Mucosa of rectum (tissue), 2 donors: ENCODE measurements at regions not wholly inside any gene's neighbourhood (a gene's known extent, or its start where the extent isn't known, plus 50 kb on each side); places are given as distances from the start of the nearest gene placed in this dataset.

Experiments
- H3K27ac ChIP-seq, 2 donors: one replicate each; pipeline ENCODE4 v1.7.0; 2013; ENCODE audit warnings: inconsistent platforms in 2 of 2, low read depth in 2 of 2, low read length in 2 of 2
- H3K27me3 ChIP-seq, 2 donors: one replicate each; pipeline ENCODE4 v1.7.0; 2013; ENCODE audit warnings: low read length in 2 of 2; ENCODE audit not compliant: control insufficient read depth in 2 of 2, insufficient read depth in 2 of 2
- H3K36me3 ChIP-seq, 2 donors: one replicate each; pipeline ENCODE4 v1.7.0; 2013; ENCODE audit warnings: low read length in 2 of 2; ENCODE audit not compliant: control insufficient read depth in 2 of 2, insufficient read depth in 2 of 2
- H3K4me1 ChIP-seq, 2 donors: one replicate each; pipeline ENCODE4 v1.7.0; 2013; ENCODE audit warnings: low read length in 2 of 2, mild to moderate bottlenecking in 1 of 2; ENCODE audit not compliant: control insufficient read depth in 2 of 2, insufficient read depth in 2 of 2
- H3K4me3 ChIP-seq, 2 donors: one replicate each; pipeline ENCODE4 v1.7.0; 2013; ENCODE audit warnings: low read length in 2 of 2
- H3K9ac ChIP-seq, 2 donors: one replicate each; pipeline ENCODE4 v1.7.0; 2013; ENCODE audit warnings: low read length in 2 of 2, low read depth in 1 of 2, mild to moderate bottlenecking in 1 of 2
- H3K9me3 ChIP-seq, 2 donors: one replicate each; pipeline ENCODE4 v1.7.0; 2013; ENCODE audit warnings: low read length in 2 of 2; ENCODE audit not compliant: control insufficient read depth in 2 of 2
- donor health status: healthy.
- donor health status: Normal muscosa, but diverticular disease.

GRCh38 chr15:24733659-24734058, 58.1 kb downstream of the NPAP1 start:
- Histone ChIP-seq H3K27me3 (no peaks in the 10 kb centered on the region), H3K4me3 (no peak overlapping the region), H3K4me1 (no peaks in the 10 kb centered on the region), H3K27ac (no peak overlapping the region), H3K36me3 (no peaks in the 10 kb centered on the region), H3K9me3 (peaks cover 0 to 7% of the 10 kb centered on the region in 2 donors), H3K9ac (no peak overlapping the region)

GRCh38 chr15:24734396-24734795, 58.8 kb downstream of the NPAP1 start:
- Histone ChIP-seq H3K4me1 (no peaks in the 10 kb centered on the region), H3K36me3 (no peaks in the 10 kb centered on the region), H3K27ac (no peak overlapping the region), H3K27me3 (no peaks in the 10 kb centered on the region), H3K9me3 (peaks cover 0 to 7% of the 10 kb centered on the region in 2 donors), H3K4me3 (no peak overlapping the region), H3K9ac (no peak overlapping the region)

- peaks cover 0 to 4% of the 10 kb centered on the region in 2 donors for H3K9me3 ChIP-seq
- H3K9ac ChIP-seq, result no peak overlapping the region
- no peak overlapping the region for H3K27ac ChIP-seq
- H3K4me1 ChIP-seq, result no peaks in the 10 kb centered on the region
- no peaks in the 10 kb centered on the region for H3K27me3 ChIP-seq
- H3K4me3 ChIP-seq, result no peak overlapping the region
- H3K36me3 ChIP-seq, result no peaks in the 10 kb centered on the region
These were observed 69.7 kb downstream of the NPAP1 start for GRCh38 chr15:24745290-24745689.

- H3K27me3 ChIP-seq, result no peaks in the 10 kb centered on the region
- H3K9me3 ChIP-seq, result peaks cover 0 to 4% of the 10 kb centered on the region in 2 donors
- no peak overlapping the region for H3K4me3 ChIP-seq
- no peak overlapping the region for H3K27ac ChIP-seq
- H3K9ac ChIP-seq, result no peak overlapping the region
- H3K36me3 ChIP-seq, result no peaks in the 10 kb centered on the region
- no peaks in the 10 kb centered on the region for H3K4me1 ChIP-seq
These were observed 70.5 kb downstream of the NPAP1 start for GRCh38 chr15:24746094-24746493.

- Histone ChIP-seq H3K9me3 (peaks cover 0 to 4% of the 10 kb centered on the region in 2 donors), H3K27me3 (no peaks in the 10 kb centered on the region), H3K4me3 (no peak overlapping the region), H3K9ac (no peak overlapping the region), H3K4me1 (no peaks in the 10 kb centered on the region), H3K27ac (no peak overlapping the region), H3K36me3 (no peaks in the 10 kb centered on the region)
These were observed 71.8 kb downstream of the NPAP1 start for GRCh38 chr15:24747376-24747775.

- Histone ChIP-seq H3K9me3 (peaks cover 0 to 4% of the 10 kb centered on the region in 2 donors), H3K27me3 (no peaks in the 10 kb centered on the region), H3K4me3 (no peak overlapping the region), H3K9ac (no peak overlapping the region), H3K36me3 (no peaks in the 10 kb centered on the region), H3K4me1 (no peaks in the 10 kb centered on the region), H3K27ac (no peak overlapping the region)
These were observed 73.4 kb downstream of the NPAP1 start for GRCh38 chr15:24748812-24749439.

GRCh38 chr15:24752354-24752753, 76.8 kb downstream of the NPAP1 start:
- no peaks in the 10 kb centered on the region for H3K4me1 ChIP-seq
- no peaks in the 10 kb centered on the region for H3K27me3 ChIP-seq
- H3K4me3 ChIP-seq, result no peak overlapping the region
- no peak overlapping the region for H3K27ac ChIP-seq
- no peak overlapping the region for H3K9ac ChIP-seq
- H3K36me3 ChIP-seq, result no peaks in the 10 kb centered on the region
- peaks cover 0 to 2% of the 10 kb centered on the region in 2 donors for H3K9me3 ChIP-seq

- Histone ChIP-seq H3K4me3 (no peak overlapping the region), H3K9me3 (no peaks in the 10 kb centered on the region), H3K27me3 (no peaks in the 10 kb centered on the region), H3K36me3 (no peaks in the 10 kb centered on the region), H3K9ac (no peak overlapping the region), H3K27ac (no peak overlapping the region), H3K4me1 (no peaks in the 10 kb centered on the region)
These were observed 80.5 kb downstream of the NPAP1 start for GRCh38 chr15:24756101-24756500.

GRCh38 chr15:24760066-24760465, 84.5 kb downstream of the NPAP1 start:
- H3K9me3 ChIP-seq, result no peaks in the 10 kb centered on the region
- no peak overlapping the region for H3K9ac ChIP-seq
- no peaks in the 10 kb centered on the region for H3K27me3 ChIP-seq
- no peaks in the 10 kb centered on the region for H3K4me1 ChIP-seq
- no peaks in the 10 kb centered on the region for H3K36me3 ChIP-seq
- H3K27ac ChIP-seq, result no peak overlapping the region
- H3K4me3 ChIP-seq, result no peak overlapping the region

GRCh38 chr15:24761704-24762302, 86.2 kb downstream of the NPAP1 start:
- Histone ChIP-seq H3K4me1 (no peaks in the 10 kb centered on the region), H3K36me3 (no peaks in the 10 kb centered on the region), H3K9ac (no peak overlapping the region), H3K27me3 (no peaks in the 10 kb centered on the region), H3K4me3 (no peak overlapping the region), H3K27ac (no peak overlapping the region), H3K9me3 (no peaks in the 10 kb centered on the region)
